ENCODE measurements at regions not wholly inside any gene's neighbourhood (a gene's known extent, or its start where the extent isn't known, plus 50 kb on each side); places are given as distances from the start of the nearest gene placed in this dataset.

GRCh38 chr20:56988446-56988845 lies 278.0 kb downstream of the BMP7 start:
- no peak for DNase-seq
- Histone ChIP-seq H3K9me3 (peaks cover 0 to 14% (median 2%) of the 10 kb centered on the region in 3 donors), H3K27me3 (no peaks in the 10 kb centered on the region), H3K27ac (no peak overlapping the region), H3K36me3 (replicated peaks in 1 of 2; ENCODE audit: insufficient read depth in 1 of 2, low read depth in 2 of 2) (no peaks in the 10 kb centered on the region), H3K4me1 (no peaks in the 10 kb centered on the region), H3K4me3 (no peak overlapping the region)
- WGBS, 2 donors = 57 to 69% methylated on average over 8 of the region's 8 CpGs
- no peak for TF ChIP-seq CTCF (IDR thresholded peaks at IDR 0.05)
- no peak for TF ChIP-seq POLR2A (IDR thresholded peaks at IDR 0.05)
- no peak for ATAC-seq
- intact Hi-C loops (cut with DNase I) = no loop called here

DNA sequence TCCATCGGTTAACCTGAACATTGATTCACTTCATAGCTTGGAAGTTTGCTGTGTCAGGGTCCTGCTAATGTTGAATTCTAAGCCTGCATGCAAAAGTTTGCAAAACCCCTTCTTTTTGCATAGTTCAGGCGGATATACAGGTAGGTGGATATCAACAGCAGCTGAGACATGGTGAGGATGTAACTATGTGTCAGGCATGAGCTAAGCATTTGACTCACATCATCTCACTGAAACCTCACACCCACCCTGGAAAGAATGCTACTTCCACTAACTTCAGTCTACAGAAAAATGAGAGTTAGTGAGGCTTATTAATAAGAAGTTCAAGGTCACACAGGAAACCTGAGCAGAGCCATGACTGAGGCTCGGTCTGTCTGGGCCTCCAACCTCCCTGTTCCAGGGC lies 276.9 kb downstream of the BMP7 start:
- Histone ChIP-seq H3K4me3 (no peak overlapping the region), H3K9me3 (peaks cover 0 to 5% (median 0%) of the 10 kb centered on the region in 3 donors), H3K27ac (no peak overlapping the region), H3K27me3 (no peaks in the 10 kb centered on the region), H3K36me3 (replicated peaks in 1 of 2; ENCODE audit: insufficient read depth in 1 of 2, low read depth in 2 of 2) (no peaks in the 10 kb centered on the region), H3K4me1 (no peaks in the 10 kb centered on the region)
- intact Hi-C loops (cut with DNase I) = no loop called here
- 63 to 72% methylated on average over 3 of the region's 3 CpGs for WGBS, 2 donors
- no peak for ATAC-seq
- no peak for DNase-seq
- TF ChIP-seq CTCF (IDR thresholded peaks at IDR 0.05) = no peak
- TF ChIP-seq POLR2A (IDR thresholded peaks at IDR 0.05) = no peak

- DNase-seq (no peak), ATAC-seq (no peak)
- Histone ChIP-seq H3K4me3 (no peak overlapping the region), H3K9me3 (peaks cover 0 to 3% (median 0%) of the 10 kb centered on the region in 3 donors), H3K27ac (no peak overlapping the region), H3K27me3 (no peaks in the 10 kb centered on the region), H3K36me3 (replicated peaks in 1 of 2; ENCODE audit: insufficient read depth in 1 of 2, low read depth in 2 of 2) (no peaks in the 10 kb centered on the region), H3K4me1 (no peaks in the 10 kb centered on the region)
- intact Hi-C loops (cut with DNase I) = no loop called here
- TF ChIP-seq POLR2A (IDR thresholded peaks at IDR 0.05) (no peak), CTCF (IDR thresholded peaks at IDR 0.05) (no peak)
- WGBS, 2 donors = 63 to 78% methylated on average over 3 of the region's 3 CpGs
Observed at GRCh38 chr20:56993020-56993559, 273.4 kb downstream of the BMP7 start.

DNA sequence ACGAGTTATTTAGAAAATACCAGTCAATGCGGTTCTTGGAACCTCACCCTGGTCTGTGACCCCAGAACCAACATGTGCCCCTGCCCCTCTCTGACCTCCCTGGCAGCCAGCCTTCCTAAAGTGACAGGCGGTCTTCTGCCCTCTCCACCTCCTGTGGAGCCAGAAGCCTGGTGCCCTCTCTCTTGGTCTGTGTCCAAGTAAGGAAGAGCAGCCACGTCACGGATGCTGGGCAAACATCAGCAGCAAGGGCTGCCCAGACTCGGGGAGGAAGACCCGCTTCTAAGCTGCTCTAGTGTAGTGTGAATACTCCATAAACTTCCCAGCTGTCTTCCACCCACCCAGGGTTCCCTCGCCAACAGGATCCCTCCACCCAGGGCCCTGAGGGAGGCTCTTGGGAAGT lies 272.4 kb downstream of the BMP7 start:
- Histone ChIP-seq H3K27ac (no peak overlapping the region), H3K4me3 (no peak overlapping the region), H3K4me1 (no peaks in the 10 kb centered on the region), H3K9me3 (peaks cover 0 to 12% (median 0%) of the 10 kb centered on the region in 3 donors), H3K36me3 (replicated peaks in 1 of 2; ENCODE audit: insufficient read depth in 1 of 2, low read depth in 2 of 2) (no peaks in the 10 kb centered on the region), H3K27me3 (no peaks in the 10 kb centered on the region)
- no peak for TF ChIP-seq POLR2A (IDR thresholded peaks at IDR 0.05)
- no peak for TF ChIP-seq CTCF (IDR thresholded peaks at IDR 0.05)
- intact Hi-C loops (cut with DNase I) = no loop called here
- ATAC-seq = no peak
- whole genome bisulfite sequencing, 2 donors = 50 to 54% methylated on average over 8 of the region's 8 CpGs
- DNase-seq = no peak

GRCh38 chr20:56995149-56995548 lies 271.3 kb downstream of the BMP7 start:
- Histone ChIP-seq H3K27me3 (no peaks in the 10 kb centered on the region), H3K9me3 (peaks cover 0 to 18% (median 0%) of the 10 kb centered on the region in 3 donors), H3K27ac (no peak overlapping the region), H3K36me3 (replicated peaks in 1 of 2; ENCODE audit: insufficient read depth in 1 of 2, low read depth in 2 of 2) (no peaks in the 10 kb centered on the region), H3K4me3 (no peak overlapping the region), H3K4me1 (no peaks in the 10 kb centered on the region)
- 72% methylated on average over 6 to 9 of the region's 9 CpGs for WGBS, 2 donors
- TF ChIP-seq CTCF (IDR thresholded peaks at IDR 0.05) (no peak), POLR2A (IDR thresholded peaks at IDR 0.05) (no peak)
- intact Hi-C loops (cut with DNase I) = no loop called here
- DNase-seq (no peak), ATAC-seq (no peak)
